GM12878 (cell line): ENCODE measurements at regions not wholly inside any gene's neighbourhood (a gene's known extent, or its start where the extent isn't known, plus 50 kb on each side); places are given as distances from the start of the nearest gene placed in this dataset.

Experiments used
- EP300 ChIP-seq, 2 experiments: fragments of 150-350 bp in 1 of 2; IDR thresholded peaks; 2 replicates each; pipeline ENCODE4 v1.6.1; 2011 to 2012; ENCODE audit warnings: low read depth in 2 of 2, low read length in 2 of 2, borderline replicate concordance in 1 of 2, improper control_type of control experiment in 1 of 2, inconsistent platforms in 1 of 2; ENCODE audit not compliant: control insufficient read depth in 1 of 2
- POLR2A ChIP-seq: IDR thresholded peaks from 2 replicates; pipeline ENCODE4 v1.6.1; 2011; ENCODE audit warnings: low read depth, mild to moderate bottlenecking, low read length
- POLR2AphosphoS5 ChIP-seq: IDR thresholded peaks from 2 replicates; pipeline ENCODE4 v1.6.1; 2011; ENCODE audit warnings: mild to moderate bottlenecking, low read length, inconsistent platforms
- SP1 ChIP-seq: IDR thresholded peaks from one replicate; pipeline ENCODE4 v1.6.1; 2011; ENCODE audit warnings: low read depth, low read length
- STAT3 ChIP-seq: IDR thresholded peaks from 2 replicates; pipeline ENCODE4 v1.6.1; 2011; ENCODE audit warnings: low read depth, low read length, improper control_type of control experiment
- TF ChIP-seq, protein P1 (sequence below): fragments of 450-650 bp; formaldehyde crosslinking; IDR thresholded peaks from 2 replicates; pipeline ENCODE4 v1.4.0; 2020; ENCODE audit warnings: mild to moderate bottlenecking, moderate library complexity
- TF ChIP-seq, protein P2 (sequence below), 3 experiments: IDR thresholded peaks in 2 of 3; conservative IDR thresholded peaks in 1 of 3; 2 replicates each; pipeline ENCODE4 v1.5.1; 2011; ENCODE audit warnings: low read depth in 3 of 3, low read length in 3 of 3, mild to moderate bottlenecking in 3 of 3, control low read depth in 2 of 3, moderate library complexity in 2 of 3, inconsistent platforms in 1 of 3, mixed read lengths in 1 of 3; ENCODE audit not compliant: control insufficient read depth in 2 of 3, insufficient read depth in 1 of 3; ENCODE audit errors: extremely low read depth in 1 of 3

DNA sequence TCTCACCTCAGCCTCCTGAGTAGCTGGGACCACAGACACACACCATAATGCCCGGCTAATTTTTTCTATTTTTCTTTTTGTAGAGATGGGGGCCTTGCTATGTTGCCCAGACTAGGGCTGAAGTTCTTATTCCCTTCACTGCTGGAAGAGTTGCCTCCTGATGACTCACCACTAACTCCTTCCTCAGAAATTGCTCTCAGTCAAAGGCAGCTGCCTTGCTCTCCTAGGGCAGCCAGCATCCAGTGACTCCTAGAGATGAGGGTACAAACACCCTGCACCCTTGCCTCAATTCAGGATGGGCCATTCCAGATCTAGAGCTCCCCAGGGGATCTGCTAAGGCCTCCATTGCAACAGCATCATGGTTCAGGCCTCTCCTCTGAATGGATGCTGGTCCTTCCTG is 54.0 kb upstream of the RASSF8 start:
- TF ChIP-seq SP1, result no peak
- TF ChIP-seq, protein P1, sequence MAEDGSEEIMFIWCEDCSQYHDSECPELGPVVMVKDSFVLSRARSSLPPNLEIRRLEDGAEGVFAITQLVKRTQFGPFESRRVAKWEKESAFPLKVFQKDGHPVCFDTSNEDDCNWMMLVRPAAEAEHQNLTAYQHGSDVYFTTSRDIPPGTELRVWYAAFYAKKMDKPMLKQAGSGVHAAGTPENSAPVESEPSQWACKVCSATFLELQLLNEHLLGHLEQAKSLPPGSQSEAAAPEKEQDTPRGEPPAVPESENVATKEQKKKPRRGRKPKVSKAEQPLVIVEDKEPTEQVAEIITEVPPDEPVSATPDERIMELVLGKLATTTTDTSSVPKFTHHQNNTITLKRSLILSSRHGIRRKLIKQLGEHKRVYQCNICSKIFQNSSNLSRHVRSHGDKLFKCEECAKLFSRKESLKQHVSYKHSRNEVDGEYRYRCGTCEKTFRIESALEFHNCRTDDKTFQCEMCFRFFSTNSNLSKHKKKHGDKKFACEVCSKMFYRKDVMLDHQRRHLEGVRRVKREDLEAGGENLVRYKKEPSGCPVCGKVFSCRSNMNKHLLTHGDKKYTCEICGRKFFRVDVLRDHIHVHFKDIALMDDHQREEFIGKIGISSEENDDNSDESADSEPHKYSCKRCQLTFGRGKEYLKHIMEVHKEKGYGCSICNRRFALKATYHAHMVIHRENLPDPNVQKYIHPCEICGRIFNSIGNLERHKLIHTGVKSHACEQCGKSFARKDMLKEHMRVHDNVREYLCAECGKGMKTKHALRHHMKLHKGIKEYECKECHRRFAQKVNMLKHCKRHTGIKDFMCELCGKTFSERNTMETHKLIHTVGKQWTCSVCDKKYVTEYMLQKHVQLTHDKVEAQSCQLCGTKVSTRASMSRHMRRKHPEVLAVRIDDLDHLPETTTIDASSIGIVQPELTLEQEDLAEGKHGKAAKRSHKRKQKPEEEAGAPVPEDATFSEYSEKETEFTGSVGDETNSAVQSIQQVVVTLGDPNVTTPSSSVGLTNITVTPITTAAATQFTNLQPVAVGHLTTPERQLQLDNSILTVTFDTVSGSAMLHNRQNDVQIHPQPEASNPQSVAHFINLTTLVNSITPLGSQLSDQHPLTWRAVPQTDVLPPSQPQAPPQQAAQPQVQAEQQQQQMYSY (CRISPR knock-in tag), result no peak
- TF ChIP-seq, protein P2, sequence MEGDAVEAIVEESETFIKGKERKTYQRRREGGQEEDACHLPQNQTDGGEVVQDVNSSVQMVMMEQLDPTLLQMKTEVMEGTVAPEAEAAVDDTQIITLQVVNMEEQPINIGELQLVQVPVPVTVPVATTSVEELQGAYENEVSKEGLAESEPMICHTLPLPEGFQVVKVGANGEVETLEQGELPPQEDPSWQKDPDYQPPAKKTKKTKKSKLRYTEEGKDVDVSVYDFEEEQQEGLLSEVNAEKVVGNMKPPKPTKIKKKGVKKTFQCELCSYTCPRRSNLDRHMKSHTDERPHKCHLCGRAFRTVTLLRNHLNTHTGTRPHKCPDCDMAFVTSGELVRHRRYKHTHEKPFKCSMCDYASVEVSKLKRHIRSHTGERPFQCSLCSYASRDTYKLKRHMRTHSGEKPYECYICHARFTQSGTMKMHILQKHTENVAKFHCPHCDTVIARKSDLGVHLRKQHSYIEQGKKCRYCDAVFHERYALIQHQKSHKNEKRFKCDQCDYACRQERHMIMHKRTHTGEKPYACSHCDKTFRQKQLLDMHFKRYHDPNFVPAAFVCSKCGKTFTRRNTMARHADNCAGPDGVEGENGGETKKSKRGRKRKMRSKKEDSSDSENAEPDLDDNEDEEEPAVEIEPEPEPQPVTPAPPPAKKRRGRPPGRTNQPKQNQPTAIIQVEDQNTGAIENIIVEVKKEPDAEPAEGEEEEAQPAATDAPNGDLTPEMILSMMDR (IDR thresholded peaks at IDR 0.05 in 2 of 3, conservative IDR thresholded peaks at IDR 0.05 in 1 of 3; ENCODE audit: control insufficient read depth in 2 of 3, extremely low read depth in 1 of 3, insufficient read depth in 1 of 3, low read depth in 3 of 3, low read length in 3 of 3), result no peak
- TF ChIP-seq EP300 (IDR thresholded peaks at IDR 0.05; ENCODE audit: borderline replicate concordance in 1 of 2, control insufficient read depth in 1 of 2, low read depth in 2 of 2, low read length in 2 of 2), result no peak
- no peak for TF ChIP-seq STAT3
- no peak for TF ChIP-seq POLR2A
- no peak for TF ChIP-seq POLR2AphosphoS5
